ENCODE measurements at regions not wholly inside any gene's neighbourhood (a gene's known extent, or its start where the extent isn't known, plus 50 kb on each side); places are given as distances from the start of the nearest gene placed in this dataset.

GRCh38 chr11:127612607-127613006, 612.0 kb upstream of the KIRREL3 start:
- H3K9me3 ChIP-seq, result no peaks in the 10 kb centered on the region
- H3K4me3 ChIP-seq, result no peak overlapping the region
- no peak for DNase-seq (ENCODE audit: low spot score)
- no peaks in the 10 kb centered on the region for H3K4me1 ChIP-seq
- no peaks in the 10 kb centered on the region for H3K27me3 ChIP-seq
- no peak overlapping the region for H3K27ac ChIP-seq
- H3K36me3 ChIP-seq, result no peaks in the 10 kb centered on the region
- TF ChIP-seq, protein P1, sequence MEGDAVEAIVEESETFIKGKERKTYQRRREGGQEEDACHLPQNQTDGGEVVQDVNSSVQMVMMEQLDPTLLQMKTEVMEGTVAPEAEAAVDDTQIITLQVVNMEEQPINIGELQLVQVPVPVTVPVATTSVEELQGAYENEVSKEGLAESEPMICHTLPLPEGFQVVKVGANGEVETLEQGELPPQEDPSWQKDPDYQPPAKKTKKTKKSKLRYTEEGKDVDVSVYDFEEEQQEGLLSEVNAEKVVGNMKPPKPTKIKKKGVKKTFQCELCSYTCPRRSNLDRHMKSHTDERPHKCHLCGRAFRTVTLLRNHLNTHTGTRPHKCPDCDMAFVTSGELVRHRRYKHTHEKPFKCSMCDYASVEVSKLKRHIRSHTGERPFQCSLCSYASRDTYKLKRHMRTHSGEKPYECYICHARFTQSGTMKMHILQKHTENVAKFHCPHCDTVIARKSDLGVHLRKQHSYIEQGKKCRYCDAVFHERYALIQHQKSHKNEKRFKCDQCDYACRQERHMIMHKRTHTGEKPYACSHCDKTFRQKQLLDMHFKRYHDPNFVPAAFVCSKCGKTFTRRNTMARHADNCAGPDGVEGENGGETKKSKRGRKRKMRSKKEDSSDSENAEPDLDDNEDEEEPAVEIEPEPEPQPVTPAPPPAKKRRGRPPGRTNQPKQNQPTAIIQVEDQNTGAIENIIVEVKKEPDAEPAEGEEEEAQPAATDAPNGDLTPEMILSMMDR (IDR thresholded peaks at IDR 0.05), result no peak

DNA sequence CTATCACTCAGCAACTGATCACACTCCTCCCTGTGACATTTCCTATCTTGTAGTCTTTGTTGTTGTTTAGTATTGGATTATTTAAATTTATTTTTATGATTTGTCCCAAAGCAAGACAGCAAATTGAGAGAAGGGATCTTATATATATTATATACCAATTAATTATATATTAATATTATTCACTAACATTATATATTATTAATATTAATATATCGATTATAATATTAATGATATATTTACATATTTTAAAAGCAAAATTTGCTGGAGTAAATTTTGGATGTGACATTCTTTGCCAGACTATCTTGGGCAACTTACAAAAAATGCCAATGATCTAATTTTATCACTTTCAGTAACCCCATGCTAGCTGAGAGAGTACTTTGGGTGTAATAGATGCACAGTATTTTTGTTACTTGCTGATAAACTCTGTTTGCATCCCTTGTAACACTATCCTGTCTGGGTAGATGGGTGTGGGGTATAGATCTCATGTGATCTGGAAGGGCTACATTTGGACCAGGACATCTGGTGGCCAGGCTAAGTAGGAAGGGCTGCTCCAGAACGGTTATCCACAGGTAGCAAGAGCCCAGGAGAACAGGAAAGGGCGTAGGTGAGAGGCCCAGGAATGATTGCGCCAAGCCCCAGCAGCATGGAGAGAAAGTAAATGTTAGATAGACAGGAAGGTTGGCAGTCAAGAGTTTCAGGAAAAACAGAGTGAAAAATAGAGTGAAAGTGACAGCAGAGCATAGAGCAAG, 608.6 kb upstream of the KIRREL3 start:
- DNase-seq (ENCODE audit: low spot score), result no peak
- Histone ChIP-seq H3K4me1 (no peaks in the 10 kb centered on the region), H3K9me3 (no peaks in the 10 kb centered on the region), H3K27me3 (no peaks in the 10 kb centered on the region), H3K27ac (no peak overlapping the region), H3K36me3 (no peaks in the 10 kb centered on the region), H3K4me3 (no peak overlapping the region)
- TF ChIP-seq, protein P1 (IDR thresholded peaks at IDR 0.05), result no peak

DNA sequence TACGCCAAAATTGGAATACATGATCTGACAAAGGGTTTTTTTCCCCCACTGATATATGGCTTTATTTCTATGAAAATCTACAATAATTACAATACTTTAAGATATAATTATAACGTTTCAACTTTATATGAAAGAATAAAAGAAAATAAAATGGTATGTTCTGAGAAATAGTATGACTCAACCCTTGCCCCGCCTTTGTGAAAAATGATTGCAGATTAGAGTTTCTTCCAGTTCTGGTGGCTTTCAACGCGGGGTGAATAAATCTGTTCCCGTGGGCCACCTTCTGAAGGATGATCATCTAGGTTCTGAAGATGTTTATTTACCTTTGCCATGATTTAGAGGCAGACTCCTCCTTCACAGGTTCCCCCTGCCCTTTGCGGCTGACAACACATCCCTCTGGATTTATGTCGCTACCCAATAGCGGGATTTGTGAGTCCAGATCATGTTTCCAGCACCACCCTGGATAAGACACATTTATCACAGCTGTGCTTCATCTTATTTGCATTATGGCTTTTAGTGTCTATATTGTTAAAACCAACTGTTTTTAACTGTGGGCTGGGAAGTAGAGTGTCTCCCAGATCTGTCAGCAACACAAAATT, 607.0 kb upstream of the KIRREL3 start:
- TF ChIP-seq, protein P1 (IDR thresholded peaks at IDR 0.05), result no peak
- Histone ChIP-seq H3K9me3 (no peaks in the 10 kb centered on the region), H3K27ac (no peak overlapping the region), H3K36me3 (no peaks in the 10 kb centered on the region), H3K4me1 (no peaks in the 10 kb centered on the region), H3K27me3 (no peaks in the 10 kb centered on the region), H3K4me3 (no peak overlapping the region)
- DNase-seq (ENCODE audit: low spot score), result no peak

- Histone ChIP-seq H3K4me3 (no peak overlapping the region), H3K36me3 (no peaks in the 10 kb centered on the region), H3K9me3 (no peaks in the 10 kb centered on the region), H3K4me1 (no peaks in the 10 kb centered on the region), H3K27ac (no peak overlapping the region), H3K27me3 (no peaks in the 10 kb centered on the region)
- TF ChIP-seq, protein P1 (IDR thresholded peaks at IDR 0.05), result no peak
- no peak for DNase-seq (ENCODE audit: low spot score)
Measured at GRCh38 chr11:127601578-127601977, 601.0 kb upstream of the KIRREL3 start.

- Histone ChIP-seq H3K36me3 (no peaks in the 10 kb centered on the region), H3K4me3 (no peak overlapping the region), H3K4me1 (no peaks in the 10 kb centered on the region), H3K27ac (no peak overlapping the region), H3K9me3 (no peaks in the 10 kb centered on the region), H3K27me3 (no peaks in the 10 kb centered on the region)
- TF ChIP-seq, protein P1 (IDR thresholded peaks at IDR 0.05), result no peak
- no peak for DNase-seq (ENCODE audit: low spot score)
Measured at GRCh38 chr11:127600674-127601073, 600.1 kb upstream of the KIRREL3 start.

Data from right atrium auricular region (tissue), 2 donors.